ENCODE measurements at regions not wholly inside any gene's neighbourhood (a gene's known extent, or its start where the extent isn't known, plus 50 kb on each side); places are given as distances from the start of the nearest gene placed in this dataset.
"Not testable (repeated sequence)": the region's sequence is repeated elsewhere in the genome, so short reads cannot be mapped to it uniquely, and the experiment has no call there.

- H3K4me1 ChIP-seq: no peaks in the 10 kb centered on the region
- no peaks in the 10 kb centered on the region for H3K36me3 ChIP-seq (ENCODE audit: control insufficient read depth, insufficient read depth, low read length)
- H2AFZ ChIP-seq: no peak overlapping the region
- no peak for TF ChIP-seq CTCF (IDR thresholded peaks at IDR 0.05)
- no peak overlapping the region for H3K27ac ChIP-seq
- no peaks in the 10 kb centered on the region for H3K9me3 ChIP-seq (ENCODE audit: control insufficient read depth, low read length)
- H3K9ac ChIP-seq: no peak overlapping the region
- H3K27me3 ChIP-seq (ENCODE audit: control insufficient read depth, insufficient read depth, low read length): no peaks in the 10 kb centered on the region
- H3K4me3 ChIP-seq (ENCODE audit: low read depth, low read length): no peak overlapping the region
- no peaks in the 10 kb centered on the region for H3K79me2 ChIP-seq
- H3K4me2 ChIP-seq (ENCODE audit: low read length): no peak overlapping the region
These were observed 130.8 kb upstream of the HSFY2 start for GRCh38 chrY:18904296-18904695.

- TF ChIP-seq CTCF (IDR thresholded peaks at IDR 0.05): no peak
- H3K9ac ChIP-seq: no peak overlapping the region
These were observed 118.5 kb upstream of the HSFY2 start for GRCh38 chrY:18891994-18892393.

GRCh38 chrY:18889548-18889947 is 116.0 kb upstream of the HSFY2 start:
- Histone ChIP-seq H3K36me3 (ENCODE audit: control insufficient read depth, insufficient read depth, low read length) (no peaks in the 10 kb centered on the region), H3K4me3 (ENCODE audit: low read depth, low read length) (no peak overlapping the region), H3K4me1 (no peaks in the 10 kb centered on the region), H3K9me3 (ENCODE audit: control insufficient read depth, low read length) (no peaks in the 10 kb centered on the region), H3K27me3 (ENCODE audit: control insufficient read depth, insufficient read depth, low read length) (no peaks in the 10 kb centered on the region), H3K9ac (no peak overlapping the region), H3K79me2 (no peaks in the 10 kb centered on the region), H2AFZ (no peak overlapping the region), H3K27ac (no peak overlapping the region), H3K4me2 (ENCODE audit: low read length) (no peak overlapping the region)
- no peak for TF ChIP-seq CTCF (IDR thresholded peaks at IDR 0.05)

More at GRCh38 chrY:18891994-18892393, 118.5 kb upstream of the HSFY2 start:
- H3K4me3 ChIP-seq (ENCODE audit: low read depth, low read length): no peak overlapping the region
- H3K4me1 ChIP-seq: no peaks in the 10 kb centered on the region
- no peaks in the 10 kb centered on the region for H3K27me3 ChIP-seq (ENCODE audit: control insufficient read depth, insufficient read depth, low read length)
- no peaks in the 10 kb centered on the region for H3K9me3 ChIP-seq (ENCODE audit: control insufficient read depth, low read length)
- H3K27ac ChIP-seq: no peak overlapping the region
- H3K4me2 ChIP-seq (ENCODE audit: low read length): no peak overlapping the region
- H3K79me2 ChIP-seq: no peaks in the 10 kb centered on the region
- H3K36me3 ChIP-seq (ENCODE audit: control insufficient read depth, insufficient read depth, low read length): no peaks in the 10 kb centered on the region
- no peak overlapping the region for H2AFZ ChIP-seq

GRCh38 chrY:18884748-18885147 is 111.2 kb upstream of the HSFY2 start:
- Histone ChIP-seq H3K9me3 (ENCODE audit: control insufficient read depth, low read length) (no peaks in the 10 kb centered on the region), H3K27me3 (ENCODE audit: control insufficient read depth, insufficient read depth, low read length) (no peaks in the 10 kb centered on the region), H3K4me1 (no peaks in the 10 kb centered on the region), H3K4me2 (ENCODE audit: low read length) (no peak overlapping the region), H2AFZ (no peak overlapping the region), H3K27ac (no peak overlapping the region), H3K4me3 (ENCODE audit: low read depth, low read length) (no peak overlapping the region), H3K79me2 (no peaks in the 10 kb centered on the region), H3K36me3 (ENCODE audit: control insufficient read depth, insufficient read depth, low read length) (no peaks in the 10 kb centered on the region), H3K9ac (no peak overlapping the region)
- TF ChIP-seq CTCF (IDR thresholded peaks at IDR 0.05): no peak

- H3K79me2 ChIP-seq; H3K36me3 ChIP-seq (ENCODE audit: control insufficient read depth, insufficient read depth, low read length); H3K27me3 ChIP-seq (ENCODE audit: control insufficient read depth, insufficient read depth, low read length); H2AFZ ChIP-seq; H3K9ac ChIP-seq; H3K4me1 ChIP-seq; H3K9me3 ChIP-seq (ENCODE audit: control insufficient read depth, low read length); H3K4me2 ChIP-seq (ENCODE audit: low read length); H3K4me3 ChIP-seq (ENCODE audit: low read depth, low read length); H3K27ac ChIP-seq: not testable (repeated sequence)
These were observed 95.6 kb upstream of the HSFY2 start for GRCh38 chrY:18869145-18869544.

GRCh38 chrY:18866887-18867551 is 93.5 kb upstream of the HSFY2 start:
- H3K36me3 ChIP-seq (ENCODE audit: control insufficient read depth, insufficient read depth, low read length): not testable (repeated sequence)

GRCh38 chrY:18860856-18861255 is 87.3 kb upstream of the HSFY2 start:
- not testable (repeated sequence) for H3K27me3 ChIP-seq (ENCODE audit: control insufficient read depth, insufficient read depth, low read length); H2AFZ ChIP-seq; H3K4me1 ChIP-seq; H3K9me3 ChIP-seq (ENCODE audit: control insufficient read depth, low read length); H3K4me3 ChIP-seq (ENCODE audit: low read depth, low read length); H3K9ac ChIP-seq; H3K27ac ChIP-seq; H3K79me2 ChIP-seq; H3K36me3 ChIP-seq (ENCODE audit: control insufficient read depth, insufficient read depth, low read length); H3K4me2 ChIP-seq (ENCODE audit: low read length)

More at GRCh38 chrY:18866887-18867551, 93.5 kb upstream of the HSFY2 start:
- not testable (repeated sequence) for H3K27me3 ChIP-seq (ENCODE audit: control insufficient read depth, insufficient read depth, low read length); H3K9me3 ChIP-seq (ENCODE audit: control insufficient read depth, low read length); H3K9ac ChIP-seq; H3K4me2 ChIP-seq (ENCODE audit: low read length); H3K27ac ChIP-seq; H2AFZ ChIP-seq; H3K4me1 ChIP-seq; H3K4me3 ChIP-seq (ENCODE audit: low read depth, low read length); H3K79me2 ChIP-seq

All from parathyroid adenoma (tissue), 2 donors.